GM23248 (cell line): ENCODE measurements at regions not wholly inside any gene's neighbourhood (a gene's known extent, or its start where the extent isn't known, plus 50 kb on each side); places are given as distances from the start of the nearest gene placed in this dataset.

Experiments
- DNase-seq: peaks from one replicate; pipeline ENCODE4 v3.0.0-alpha.2; 2015
- H2AFZ ChIP-seq: fragments of 200-600 bp; sonication (generic); 2 replicates; pipeline ENCODE4 v1.6.1; 2016; ENCODE audit warnings: antibody characterized with exemption
- H3F3A ChIP-seq: fragments of 200-600 bp; sonication (generic); 2 replicates; pipeline ENCODE4 v1.6.1; 2016; ENCODE audit warnings: mild to moderate bottlenecking, antibody characterized with exemption, mixed run types; ENCODE audit not compliant: insufficient read depth
- H3K27ac ChIP-seq: fragments of 200-600 bp; sonication (generic); 2 replicates; pipeline ENCODE4 v1.5.1; 2016; ENCODE audit warnings: mild to moderate bottlenecking
- H3K27me3 ChIP-seq: fragments of 200-600 bp; sonication (generic); replicated peaks from 2 replicates; pipeline ENCODE4 v1.6.1; 2016; ENCODE audit warnings: mild to moderate bottlenecking; ENCODE audit not compliant: insufficient read depth
- H3K36me3 ChIP-seq: fragments of 200-600 bp; sonication (generic); 2 replicates; pipeline ENCODE4 v1.6.1; 2016; ENCODE audit warnings: low read depth, mild to moderate bottlenecking
- H3K4me1 ChIP-seq: fragments of 200-600 bp; sonication (generic); 2 replicates; pipeline ENCODE4 v1.6.1; 2016; ENCODE audit warnings: mild to moderate bottlenecking; ENCODE audit not compliant: insufficient read depth
- H3K4me2 ChIP-seq: fragments of 200-600 bp; sonication (generic); one replicate; pipeline ENCODE4 v1.6.1; 2016; ENCODE audit warnings: mild to moderate bottlenecking; ENCODE audit not compliant: unreplicated experiment
- H3K4me3 ChIP-seq: fragments of 200-600 bp; sonication (generic); 2 replicates; pipeline ENCODE4 v1.5.1; 2016; ENCODE audit warnings: mild to moderate bottlenecking
- H3K79me2 ChIP-seq: fragments of 200-600 bp; sonication (generic); 2 replicates; pipeline ENCODE4 v1.6.1; 2016; ENCODE audit warnings: mild to moderate bottlenecking; ENCODE audit not compliant: insufficient read depth
- H3K9ac ChIP-seq: fragments of 200-600 bp; sonication (generic); 2 replicates; pipeline ENCODE4 v1.6.1; 2016; ENCODE audit warnings: mild to moderate bottlenecking
- H3K9me2 ChIP-seq: fragments of 200-600 bp; sonication (generic); 2 replicates; pipeline ENCODE4 v1.6.1; 2016; ENCODE audit warnings: mixed run types, mild to moderate bottlenecking, moderate library complexity; ENCODE audit not compliant: insufficient read depth
- H3K9me3 ChIP-seq: fragments of 200-600 bp; sonication (generic); one replicate; pipeline ENCODE4 v1.6.1; 2017; ENCODE audit warnings: low read depth
- H4K20me1 ChIP-seq: fragments of 200-600 bp; sonication (generic); 2 replicates; pipeline ENCODE4 v1.6.0; 2016; ENCODE audit not compliant: insufficient read depth
- EZH2 ChIP-seq: fragments of 200-600 bp; sonication (generic); IDR thresholded peaks from 2 replicates; pipeline ENCODE4 v1.6.1; 2018; ENCODE audit warnings: antibody characterized with exemption, mild to moderate bottlenecking; ENCODE audit not compliant: insufficient read depth, poor library complexity, severe bottlenecking
- EZH2phosphoT487 ChIP-seq: fragments of 200-600 bp; sonication (generic); IDR thresholded peaks from 2 replicates; pipeline ENCODE4 v1.6.1; 2018; ENCODE audit warnings: antibody characterized with exemption, moderate library complexity, mild to moderate bottlenecking, low read depth; ENCODE audit not compliant: insufficient read depth
- WGBS, 2 experiments: methylation state at CpG; one replicate each; pipeline ENCODE4 v1.1.6; 2015 to 2017; ENCODE audit warnings: low lambda C conversion rate in 2 of 2, low coverage in 1 of 2; ENCODE audit errors: missing lambda C conversion rate in 2 of 2; 5-methylcytosine and 5-hydroxymethylcytosine counted together
- in situ Hi-C: fragments of 300-500 bp; cut with MboI; formaldehyde crosslinking; loops from 2 replicates; pipeline ENCODE4 v1.15.0; 2020

GRCh38 chr13:99844421-99844820 is 127.1 kb downstream of the ZIC5 start:
- no peak for TF ChIP-seq EZH2phosphoT487
- no peak for TF ChIP-seq EZH2
- H3K9me2 ChIP-seq = no peaks in the 10 kb centered on the region
- H3K4me1 ChIP-seq = no peaks in the 10 kb centered on the region
- no peaks in the 10 kb centered on the region for H3K9me3 ChIP-seq
- in situ Hi-C loops = no loop called here
- no peaks in the 10 kb centered on the region for H3K36me3 ChIP-seq
- H3K27ac ChIP-seq = no peak overlapping the region
- no peak overlapping the region for H2AFZ ChIP-seq
- H3F3A ChIP-seq = no peaks in the 10 kb centered on the region
- H4K20me1 ChIP-seq = no peaks in the 10 kb centered on the region
- no peak overlapping the region for H3K9ac ChIP-seq
- H3K4me2 ChIP-seq = no peak overlapping the region
- H3K27me3 ChIP-seq = no peaks in the 10 kb centered on the region
- no peaks in the 10 kb centered on the region for H3K79me2 ChIP-seq
- H3K4me3 ChIP-seq = no peak overlapping the region
- DNase-seq = no peak
- 56 to 58% methylated on average over 8 of the region's 8 CpGs for WGBS, 2 experiments

GRCh38 chr13:99843872-99844271 is 127.7 kb downstream of the ZIC5 start:
- H3K36me3 ChIP-seq = no peaks in the 10 kb centered on the region
- no peak overlapping the region for H2AFZ ChIP-seq
- H3K79me2 ChIP-seq = no peaks in the 10 kb centered on the region
- H3K9ac ChIP-seq = no peak overlapping the region
- no peak for DNase-seq
- in situ Hi-C loops = no loop called here
- H3K4me3 ChIP-seq = no peak overlapping the region
- no peaks in the 10 kb centered on the region for H3K9me2 ChIP-seq
- no peak overlapping the region for H3K4me2 ChIP-seq
- no peaks in the 10 kb centered on the region for H3K27me3 ChIP-seq
- no peaks in the 10 kb centered on the region for H3F3A ChIP-seq
- no peak overlapping the region for H3K27ac ChIP-seq
- WGBS, 2 experiments = 57 to 62% methylated on average over 9 of the region's 9 CpGs
- no peaks in the 10 kb centered on the region for H4K20me1 ChIP-seq
- H3K9me3 ChIP-seq = no peaks in the 10 kb centered on the region
- H3K4me1 ChIP-seq = no peaks in the 10 kb centered on the region
- no peak for TF ChIP-seq EZH2phosphoT487

- Histone ChIP-seq H3K27ac (no peak overlapping the region), H3K79me2 (no peaks in the 10 kb centered on the region), H3F3A (no peaks in the 10 kb centered on the region), H4K20me1 (no peaks in the 10 kb centered on the region), H3K9me3 (no peaks in the 10 kb centered on the region), H3K9me2 (no peaks in the 10 kb centered on the region), H3K4me1 (no peaks in the 10 kb centered on the region), H3K4me2 (no peak overlapping the region), H3K36me3 (no peaks in the 10 kb centered on the region), H3K9ac (no peak overlapping the region), H3K27me3 (no peaks in the 10 kb centered on the region), H3K4me3 (no peak overlapping the region), H2AFZ (no peak overlapping the region)
- DNase-seq = no peak
- no peak for TF ChIP-seq EZH2phosphoT487
- no peak for TF ChIP-seq EZH2
- in situ Hi-C loops = no loop called here
- WGBS, 2 experiments = 0% methylated on average over 1 of the region's 1 CpG
Observed at GRCh38 chr13:99842405-99842804, 129.2 kb downstream of the ZIC5 start.

- no peak overlapping the region for H2AFZ ChIP-seq
- no peaks in the 10 kb centered on the region for H3K79me2 ChIP-seq
- in situ Hi-C loops = no loop called here
- no peaks in the 10 kb centered on the region for H3K36me3 ChIP-seq
- no peak overlapping the region for H3K4me2 ChIP-seq
- no peaks in the 10 kb centered on the region for H3K9me3 ChIP-seq
- TF ChIP-seq EZH2 (no peak), EZH2phosphoT487 (no peak)
- H3F3A ChIP-seq = no peaks in the 10 kb centered on the region
- H3K27ac ChIP-seq = no peak overlapping the region
- no peak overlapping the region for H3K4me3 ChIP-seq
- no peaks in the 10 kb centered on the region for H4K20me1 ChIP-seq
- no peaks in the 10 kb centered on the region for H3K27me3 ChIP-seq
- 48 to 52% methylated on average over 4 of the region's 4 CpGs for WGBS, 2 experiments
- no peak overlapping the region for H3K9ac ChIP-seq
- no peak for DNase-seq
- no peaks in the 10 kb centered on the region for H3K4me1 ChIP-seq
- H3K9me2 ChIP-seq = no peaks in the 10 kb centered on the region
Observed at GRCh38 chr13:99836291-99836690, 135.3 kb downstream of the ZIC5 start.

GRCh38 chr13:99835442-99835841 is 136.1 kb downstream of the ZIC5 start:
- Histone ChIP-seq H3K4me2 (no peak overlapping the region), H3K4me3 (no peak overlapping the region), H3F3A (no peaks in the 10 kb centered on the region), H4K20me1 (no peaks in the 10 kb centered on the region), H3K36me3 (no peaks in the 10 kb centered on the region), H3K9me2 (no peaks in the 10 kb centered on the region), H3K27ac (no peak overlapping the region), H3K79me2 (no peaks in the 10 kb centered on the region), H3K9me3 (no peaks in the 10 kb centered on the region), H3K4me1 (no peaks in the 10 kb centered on the region), H2AFZ (no peak overlapping the region), H3K9ac (no peak overlapping the region), H3K27me3 (no peaks in the 10 kb centered on the region)
- in situ Hi-C loops = no loop called here
- TF ChIP-seq EZH2phosphoT487 = no peak
- no peak for TF ChIP-seq EZH2
- WGBS, 2 experiments = 41 to 62% methylated on average over 1 of the region's 1 CpG
- DNase-seq = no peak
